ENCODE measurements at regions not wholly inside any gene's neighbourhood (a gene's known extent, or its start where the extent isn't known, plus 50 kb on each side); places are given as distances from the start of the nearest gene placed in this dataset.
"Not testable (repeated sequence)": the region's sequence is repeated elsewhere in the genome, so short reads cannot be mapped to it uniquely, and the experiment has no call there.

- TF ChIP-seq GATA1 (IDR thresholded peaks at IDR 0.05; ENCODE audit: low read depth, low read length) (no peak), POLR2A (IDR thresholded peaks at IDR 0.05; ENCODE audit: low read length) (no peak)
- no peak for DNase-seq
These were observed 133.8 kb upstream of the TBX3 start for GRCh38 chr12:114817571-114818425.

- DNase-seq: no peak
- TF ChIP-seq POLR2A (IDR thresholded peaks at IDR 0.05; ENCODE audit: low read length) (no peak), GATA1 (IDR thresholded peaks at IDR 0.05; ENCODE audit: low read depth, low read length) (no peak)
These were observed 131.2 kb upstream of the TBX3 start for GRCh38 chr12:114815026-114815795.

GRCh38 chr12:114812858-114813761, 129.1 kb upstream of the TBX3 start:
- DNase-seq: no peak

GRCh38 chr12:114812384-114812783, 128.4 kb upstream of the TBX3 start:
- TF ChIP-seq GATA1 (IDR thresholded peaks at IDR 0.05; ENCODE audit: low read depth, low read length) (no peak), POLR2A (IDR thresholded peaks at IDR 0.05; ENCODE audit: low read length) (no peak)
- no peak for DNase-seq

More at GRCh38 chr12:114812858-114813761, 129.1 kb upstream of the TBX3 start:
- TF ChIP-seq GATA1 (IDR thresholded peaks at IDR 0.05; ENCODE audit: low read depth, low read length): no peak
- TF ChIP-seq POLR2A (IDR thresholded peaks at IDR 0.05; ENCODE audit: low read length): no peak

- DNase-seq: no peak
- TF ChIP-seq POLR2A (IDR thresholded peaks at IDR 0.05; ENCODE audit: low read length) (no peak), GATA1 (IDR thresholded peaks at IDR 0.05; ENCODE audit: low read depth, low read length) (no peak)
These were observed 125.1 kb upstream of the TBX3 start for GRCh38 chr12:114809097-114809496.

GRCh38 chr12:114801381-114801780, 117.4 kb upstream of the TBX3 start:
- not testable (repeated sequence) for DNase-seq

- DNase-seq: not testable (repeated sequence)
These were observed 116.6 kb upstream of the TBX3 start for GRCh38 chr12:114800566-114800965.

- no peak for TF ChIP-seq GATA1 (IDR thresholded peaks at IDR 0.05; ENCODE audit: low read depth, low read length)
- no peak for TF ChIP-seq POLR2A (IDR thresholded peaks at IDR 0.05; ENCODE audit: low read length)
- no peak for DNase-seq
These were observed 115.9 kb upstream of the TBX3 start for GRCh38 chr12:114799574-114800487.

- no peak for DNase-seq
- no peak for TF ChIP-seq POLR2A (IDR thresholded peaks at IDR 0.05; ENCODE audit: low read length)
- TF ChIP-seq GATA1 (IDR thresholded peaks at IDR 0.05; ENCODE audit: low read depth, low read length): no peak
These were observed 110.1 kb upstream of the TBX3 start for GRCh38 chr12:114794049-114794558.

- no peak for TF ChIP-seq GATA1 (IDR thresholded peaks at IDR 0.05; ENCODE audit: low read depth, low read length)
- TF ChIP-seq POLR2A (IDR thresholded peaks at IDR 0.05; ENCODE audit: low read length): no peak
- DNase-seq: no peak
These were observed 106.3 kb upstream of the TBX3 start for GRCh38 chr12:114790276-114790675.

GRCh38 chr12:114789821-114790220, 105.8 kb upstream of the TBX3 start:
- TF ChIP-seq GATA1 (IDR thresholded peaks at IDR 0.05; ENCODE audit: low read depth, low read length): no peak
- no peak for TF ChIP-seq POLR2A (IDR thresholded peaks at IDR 0.05; ENCODE audit: low read length)
- DNase-seq: no peak

- no peak for TF ChIP-seq GATA1 (IDR thresholded peaks at IDR 0.05; ENCODE audit: low read depth, low read length)
- TF ChIP-seq POLR2A (IDR thresholded peaks at IDR 0.05; ENCODE audit: low read length): no peak
- no peak for DNase-seq
These were observed 105.3 kb upstream of the TBX3 start for GRCh38 chr12:114789276-114789675.

GRCh38 chr12:114784526-114784925, 100.6 kb upstream of the TBX3 start:
- DNase-seq: no peak
- TF ChIP-seq GATA1 (IDR thresholded peaks at IDR 0.05; ENCODE audit: low read depth, low read length): no peak
- TF ChIP-seq POLR2A (IDR thresholded peaks at IDR 0.05; ENCODE audit: low read length): no peak

Data from erythroblast (primary cell).